GM23338 (cell line): ENCODE measurements at regions not wholly inside any gene's neighbourhood (a gene's known extent, or its start where the extent isn't known, plus 50 kb on each side); places are given as distances from the start of the nearest gene placed in this dataset.

Experiments
- ATAC-seq: fragments of 200-7000 bp; cut with Tn5 transposase; 3 replicates; pipeline ENCODE4 v1.9.1; 2020
- DNase-seq: peaks from one replicate; pipeline ENCODE4 v3.0.0-alpha.2; 2015; ENCODE audit warnings: low spot score
- H2AFZ ChIP-seq: fragments of 200-600 bp; sonication (generic); 2 replicates; pipeline ENCODE4 v1.8.0; 2016; ENCODE audit warnings: antibody characterized with exemption, mild to moderate bottlenecking, moderate library complexity
- H3F3A ChIP-seq: fragments of 200-600 bp; sonication (generic); replicated peaks from 2 replicates; pipeline ENCODE4 v1.8.0; 2017; ENCODE audit warnings: antibody characterized with exemption, mixed run types, low read depth
- H3K27ac ChIP-seq: fragments of 200-600 bp; sonication (generic); 2 replicates; pipeline ENCODE4 v1.6.1; 2016; ENCODE audit warnings: low read depth
- H3K27me3 ChIP-seq: fragments of 200-600 bp; sonication (generic); 2 replicates; pipeline ENCODE4 v1.8.0; 2016; ENCODE audit warnings: mild to moderate bottlenecking, mixed run types, moderate library complexity; ENCODE audit not compliant: insufficient read depth
- H3K36me3 ChIP-seq: fragments of 200-600 bp; sonication (generic); 2 replicates; pipeline ENCODE4 v1.8.0; 2016; ENCODE audit warnings: mild to moderate bottlenecking; ENCODE audit not compliant: insufficient read depth
- H3K4me1 ChIP-seq: fragments of 200-600 bp; sonication (generic); 2 replicates; pipeline ENCODE4 v1.8.0; 2016; ENCODE audit warnings: mild to moderate bottlenecking, moderate library complexity; ENCODE audit not compliant: insufficient read depth
- H3K4me2 ChIP-seq: fragments of 200-600 bp; sonication (generic); 2 replicates; pipeline ENCODE4 v1.7.1; 2017; ENCODE audit warnings: mixed run types
- H3K4me3 ChIP-seq: fragments of 200-600 bp; sonication (generic); 2 replicates; pipeline ENCODE4 v1.6.1; 2016; ENCODE audit warnings: mixed run types
- H3K79me2 ChIP-seq: fragments of 200-600 bp; sonication (generic); replicated peaks from 2 replicates; pipeline ENCODE4 v1.8.0; 2017; ENCODE audit warnings: mild to moderate bottlenecking; ENCODE audit not compliant: insufficient read depth
- H3K9me2 ChIP-seq: fragments of 200-600 bp; sonication (generic); 2 replicates; pipeline ENCODE4 v1.8.0; 2017; ENCODE audit not compliant: insufficient read depth
- H4K20me1 ChIP-seq: fragments of 200-600 bp; sonication (generic); replicated peaks from 2 replicates; pipeline ENCODE4 v1.8.0; 2017; ENCODE audit warnings: mild to moderate bottlenecking; ENCODE audit not compliant: insufficient read depth
- H3K27ac Mint-ChIP-seq: 2 replicates; pipeline ENCODE4 v1.8.0; 2020; ENCODE audit warnings: inconsistent platforms, mild to moderate bottlenecking, moderate library complexity, mixed read lengths
- H3K27me3 Mint-ChIP-seq: 3 replicates; pipeline ENCODE4 v1.8.0; 2022; ENCODE audit warnings: low read depth, mild to moderate bottlenecking, moderate library complexity, mixed read lengths, inconsistent platforms; ENCODE audit not compliant: insufficient read depth, poor library complexity
- H3K36me3 Mint-ChIP-seq: 3 replicates; pipeline ENCODE4 v1.8.0; 2021; ENCODE audit warnings: low read depth, mild to moderate bottlenecking, inconsistent platforms, moderate library complexity, mixed read lengths
- H3K4me1 Mint-ChIP-seq: 3 replicates; pipeline ENCODE4 v1.8.0; 2020; ENCODE audit warnings: mild to moderate bottlenecking, inconsistent platforms, mixed read lengths
- H3K4me3 Mint-ChIP-seq: 3 replicates; pipeline ENCODE4 v1.8.0; 2021; ENCODE audit warnings: moderate library complexity, mild to moderate bottlenecking, inconsistent platforms, mixed read lengths
- H3K9me3 Mint-ChIP-seq: 3 replicates; pipeline ENCODE4 v1.8.0; 2020; ENCODE audit warnings: moderate library complexity, mild to moderate bottlenecking, inconsistent platforms, mixed read lengths
- CREB1 ChIP-seq: fragments of 250-450 bp; sonication (Bioruptor Pico); IDR thresholded peaks from 2 replicates; pipeline ENCODE4 v1.5.0; 2020; ENCODE audit warnings: low read depth, mild to moderate bottlenecking, moderate library complexity
- EZH2 ChIP-seq: fragments of 200-600 bp; sonication (generic); IDR thresholded peaks from one replicate; pipeline ENCODE4 v1.8.0; 2017; ENCODE audit warnings: antibody characterized with exemption, mild to moderate bottlenecking, low read depth; ENCODE audit not compliant: unreplicated experiment
- EZH2phosphoT487 ChIP-seq: fragments of 200-600 bp; sonication (generic); IDR thresholded peaks from one replicate; pipeline ENCODE4 v1.8.1; 2018; ENCODE audit warnings: antibody characterized with exemption; ENCODE audit not compliant: unreplicated experiment
- JUNB ChIP-seq: IDR thresholded peaks from one replicate; pipeline ENCODE4 v1.6.1; 2016; ENCODE audit warnings: antibody characterized with exemption; ENCODE audit not compliant: unreplicated experiment
- NANOG ChIP-seq: IDR thresholded peaks from 2 replicates; pipeline ENCODE4 v1.6.1; 2016; ENCODE audit warnings: antibody characterized with exemption, borderline replicate concordance
- POLR2AphosphoS5 ChIP-seq: IDR thresholded peaks from 2 replicates; pipeline ENCODE4 v1.6.1; 2016; ENCODE audit warnings: antibody characterized with exemption, low read depth
- STAT1 ChIP-seq: IDR thresholded peaks from one replicate; pipeline ENCODE4 v1.6.1; 2016; ENCODE audit warnings: antibody characterized with exemption; ENCODE audit not compliant: unreplicated experiment
- ZNF114 ChIP-seq: fragments of 250-450 bp; sonication (Bioruptor Pico); IDR thresholded peaks from 2 replicates; pipeline ENCODE4 v1.5.0; 2020; ENCODE audit warnings: mild to moderate bottlenecking, moderate library complexity
- ZNF331 ChIP-seq: fragments of 250-450 bp; sonication (Bioruptor Pico); IDR thresholded peaks from 2 replicates; pipeline ENCODE4 v1.5.0; 2020; ENCODE audit warnings: low read depth, mild to moderate bottlenecking, moderate library complexity
- TF ChIP-seq, protein P1 (sequence below): IDR thresholded peaks from 2 replicates; pipeline ENCODE4 v1.6.1; 2016; ENCODE audit warnings: antibody characterized with exemption
- TF ChIP-seq, protein P2 (sequence below): IDR thresholded peaks from one replicate; pipeline ENCODE4 v1.6.1; 2018; ENCODE audit warnings: antibody characterized with exemption; ENCODE audit not compliant: unreplicated experiment
- TF ChIP-seq, protein P3 (sequence below), 2 experiments: fragments of 200-600 bp in 1 of 2; sonication (generic) in 1 of 2; conservative IDR thresholded peaks; 2 replicates each; pipeline versions ENCODE4 v1.5.1 to v1.6.1; 2016 to 2017; ENCODE audit warnings: antibody characterized with exemption in 2 of 2, low read depth in 2 of 2, mild to moderate bottlenecking in 2 of 2, moderate library complexity in 1 of 2
- TF ChIP-seq, protein P4 (sequence below): fragments of 250-450 bp; sonication (Bioruptor Pico); IDR thresholded peaks from 2 replicates; pipeline ENCODE4 v1.5.0; 2020; ENCODE audit warnings: mild to moderate bottlenecking, moderate library complexity

DNA sequence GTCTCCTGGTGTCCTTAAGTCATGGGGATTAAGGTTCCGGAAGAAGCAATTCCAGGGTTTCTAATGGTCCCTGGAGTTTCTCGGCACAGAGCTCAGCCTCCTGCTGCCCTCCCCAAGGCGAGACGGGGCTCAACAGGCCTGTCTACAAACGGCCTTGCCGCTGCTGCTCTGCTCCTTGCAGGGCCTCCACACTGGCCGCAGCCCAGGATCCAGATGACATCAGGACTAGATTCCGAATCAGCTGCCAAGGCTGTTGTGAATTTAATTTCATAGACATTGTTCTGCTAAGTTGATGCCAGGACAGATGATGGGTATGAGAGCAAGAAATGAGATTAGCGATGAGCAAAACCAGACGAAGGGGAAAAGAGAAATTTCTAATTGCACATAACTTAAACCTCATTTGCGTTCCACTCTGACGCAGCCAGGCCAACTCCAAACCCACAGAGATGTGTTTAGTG, 103.6 kb upstream of the BACE2 start:
- H3K36me3 ChIP-seq, result no peaks in the 10 kb centered on the region; the same call in 1 of the 2 replicates
- H3F3A ChIP-seq, result no peaks in the 10 kb centered on the region
- peaks cover 95% of the 10 kb centered on the region for H3K9me3 Mint-ChIP-seq
- H3K4me1 ChIP-seq, result no peaks in the 10 kb centered on the region
- H4K20me1 ChIP-seq, result no peaks in the 10 kb centered on the region
- no peak overlapping the region for H3K4me3 Mint-ChIP-seq
- no peak overlapping the region for H2AFZ ChIP-seq
- H3K27ac ChIP-seq, result no peak overlapping the region
- H3K27me3 Mint-ChIP-seq, result peaks cover 12% of the 10 kb centered on the region
- peaks cover 11% of the 10 kb centered on the region; the same call in 2 of the 3 replicates for H3K4me1 Mint-ChIP-seq
- no peak for TF ChIP-seq JUNB
- TF ChIP-seq STAT1, result no peak
- TF ChIP-seq NANOG, result no peak
- TF ChIP-seq ZNF114 (CRISPR knock-in tag), result no peak
- TF ChIP-seq EZH2phosphoT487, result no peak
- TF ChIP-seq POLR2AphosphoS5, result no peak
- no peak for TF ChIP-seq ZNF331 (CRISPR knock-in tag)
- TF ChIP-seq CREB1 (CRISPR knock-in tag), result no peak
- TF ChIP-seq, protein P1, sequence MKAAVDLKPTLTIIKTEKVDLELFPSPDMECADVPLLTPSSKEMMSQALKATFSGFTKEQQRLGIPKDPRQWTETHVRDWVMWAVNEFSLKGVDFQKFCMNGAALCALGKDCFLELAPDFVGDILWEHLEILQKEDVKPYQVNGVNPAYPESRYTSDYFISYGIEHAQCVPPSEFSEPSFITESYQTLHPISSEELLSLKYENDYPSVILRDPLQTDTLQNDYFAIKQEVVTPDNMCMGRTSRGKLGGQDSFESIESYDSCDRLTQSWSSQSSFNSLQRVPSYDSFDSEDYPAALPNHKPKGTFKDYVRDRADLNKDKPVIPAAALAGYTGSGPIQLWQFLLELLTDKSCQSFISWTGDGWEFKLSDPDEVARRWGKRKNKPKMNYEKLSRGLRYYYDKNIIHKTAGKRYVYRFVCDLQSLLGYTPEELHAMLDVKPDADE, result no peak
- TF ChIP-seq, protein P2, sequence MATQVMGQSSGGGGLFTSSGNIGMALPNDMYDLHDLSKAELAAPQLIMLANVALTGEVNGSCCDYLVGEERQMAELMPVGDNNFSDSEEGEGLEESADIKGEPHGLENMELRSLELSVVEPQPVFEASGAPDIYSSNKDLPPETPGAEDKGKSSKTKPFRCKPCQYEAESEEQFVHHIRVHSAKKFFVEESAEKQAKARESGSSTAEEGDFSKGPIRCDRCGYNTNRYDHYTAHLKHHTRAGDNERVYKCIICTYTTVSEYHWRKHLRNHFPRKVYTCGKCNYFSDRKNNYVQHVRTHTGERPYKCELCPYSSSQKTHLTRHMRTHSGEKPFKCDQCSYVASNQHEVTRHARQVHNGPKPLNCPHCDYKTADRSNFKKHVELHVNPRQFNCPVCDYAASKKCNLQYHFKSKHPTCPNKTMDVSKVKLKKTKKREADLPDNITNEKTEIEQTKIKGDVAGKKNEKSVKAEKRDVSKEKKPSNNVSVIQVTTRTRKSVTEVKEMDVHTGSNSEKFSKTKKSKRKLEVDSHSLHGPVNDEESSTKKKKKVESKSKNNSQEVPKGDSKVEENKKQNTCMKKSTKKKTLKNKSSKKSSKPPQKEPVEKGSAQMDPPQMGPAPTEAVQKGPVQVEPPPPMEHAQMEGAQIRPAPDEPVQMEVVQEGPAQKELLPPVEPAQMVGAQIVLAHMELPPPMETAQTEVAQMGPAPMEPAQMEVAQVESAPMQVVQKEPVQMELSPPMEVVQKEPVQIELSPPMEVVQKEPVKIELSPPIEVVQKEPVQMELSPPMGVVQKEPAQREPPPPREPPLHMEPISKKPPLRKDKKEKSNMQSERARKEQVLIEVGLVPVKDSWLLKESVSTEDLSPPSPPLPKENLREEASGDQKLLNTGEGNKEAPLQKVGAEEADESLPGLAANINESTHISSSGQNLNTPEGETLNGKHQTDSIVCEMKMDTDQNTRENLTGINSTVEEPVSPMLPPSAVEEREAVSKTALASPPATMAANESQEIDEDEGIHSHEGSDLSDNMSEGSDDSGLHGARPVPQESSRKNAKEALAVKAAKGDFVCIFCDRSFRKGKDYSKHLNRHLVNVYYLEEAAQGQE, result no peak
- TF ChIP-seq, protein P3, sequence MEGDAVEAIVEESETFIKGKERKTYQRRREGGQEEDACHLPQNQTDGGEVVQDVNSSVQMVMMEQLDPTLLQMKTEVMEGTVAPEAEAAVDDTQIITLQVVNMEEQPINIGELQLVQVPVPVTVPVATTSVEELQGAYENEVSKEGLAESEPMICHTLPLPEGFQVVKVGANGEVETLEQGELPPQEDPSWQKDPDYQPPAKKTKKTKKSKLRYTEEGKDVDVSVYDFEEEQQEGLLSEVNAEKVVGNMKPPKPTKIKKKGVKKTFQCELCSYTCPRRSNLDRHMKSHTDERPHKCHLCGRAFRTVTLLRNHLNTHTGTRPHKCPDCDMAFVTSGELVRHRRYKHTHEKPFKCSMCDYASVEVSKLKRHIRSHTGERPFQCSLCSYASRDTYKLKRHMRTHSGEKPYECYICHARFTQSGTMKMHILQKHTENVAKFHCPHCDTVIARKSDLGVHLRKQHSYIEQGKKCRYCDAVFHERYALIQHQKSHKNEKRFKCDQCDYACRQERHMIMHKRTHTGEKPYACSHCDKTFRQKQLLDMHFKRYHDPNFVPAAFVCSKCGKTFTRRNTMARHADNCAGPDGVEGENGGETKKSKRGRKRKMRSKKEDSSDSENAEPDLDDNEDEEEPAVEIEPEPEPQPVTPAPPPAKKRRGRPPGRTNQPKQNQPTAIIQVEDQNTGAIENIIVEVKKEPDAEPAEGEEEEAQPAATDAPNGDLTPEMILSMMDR (conservative IDR thresholded peaks at IDR 0.05; ENCODE audit: low read depth in 2 of 2), result no peak
- no peak for TF ChIP-seq EZH2
- TF ChIP-seq, protein P4, sequence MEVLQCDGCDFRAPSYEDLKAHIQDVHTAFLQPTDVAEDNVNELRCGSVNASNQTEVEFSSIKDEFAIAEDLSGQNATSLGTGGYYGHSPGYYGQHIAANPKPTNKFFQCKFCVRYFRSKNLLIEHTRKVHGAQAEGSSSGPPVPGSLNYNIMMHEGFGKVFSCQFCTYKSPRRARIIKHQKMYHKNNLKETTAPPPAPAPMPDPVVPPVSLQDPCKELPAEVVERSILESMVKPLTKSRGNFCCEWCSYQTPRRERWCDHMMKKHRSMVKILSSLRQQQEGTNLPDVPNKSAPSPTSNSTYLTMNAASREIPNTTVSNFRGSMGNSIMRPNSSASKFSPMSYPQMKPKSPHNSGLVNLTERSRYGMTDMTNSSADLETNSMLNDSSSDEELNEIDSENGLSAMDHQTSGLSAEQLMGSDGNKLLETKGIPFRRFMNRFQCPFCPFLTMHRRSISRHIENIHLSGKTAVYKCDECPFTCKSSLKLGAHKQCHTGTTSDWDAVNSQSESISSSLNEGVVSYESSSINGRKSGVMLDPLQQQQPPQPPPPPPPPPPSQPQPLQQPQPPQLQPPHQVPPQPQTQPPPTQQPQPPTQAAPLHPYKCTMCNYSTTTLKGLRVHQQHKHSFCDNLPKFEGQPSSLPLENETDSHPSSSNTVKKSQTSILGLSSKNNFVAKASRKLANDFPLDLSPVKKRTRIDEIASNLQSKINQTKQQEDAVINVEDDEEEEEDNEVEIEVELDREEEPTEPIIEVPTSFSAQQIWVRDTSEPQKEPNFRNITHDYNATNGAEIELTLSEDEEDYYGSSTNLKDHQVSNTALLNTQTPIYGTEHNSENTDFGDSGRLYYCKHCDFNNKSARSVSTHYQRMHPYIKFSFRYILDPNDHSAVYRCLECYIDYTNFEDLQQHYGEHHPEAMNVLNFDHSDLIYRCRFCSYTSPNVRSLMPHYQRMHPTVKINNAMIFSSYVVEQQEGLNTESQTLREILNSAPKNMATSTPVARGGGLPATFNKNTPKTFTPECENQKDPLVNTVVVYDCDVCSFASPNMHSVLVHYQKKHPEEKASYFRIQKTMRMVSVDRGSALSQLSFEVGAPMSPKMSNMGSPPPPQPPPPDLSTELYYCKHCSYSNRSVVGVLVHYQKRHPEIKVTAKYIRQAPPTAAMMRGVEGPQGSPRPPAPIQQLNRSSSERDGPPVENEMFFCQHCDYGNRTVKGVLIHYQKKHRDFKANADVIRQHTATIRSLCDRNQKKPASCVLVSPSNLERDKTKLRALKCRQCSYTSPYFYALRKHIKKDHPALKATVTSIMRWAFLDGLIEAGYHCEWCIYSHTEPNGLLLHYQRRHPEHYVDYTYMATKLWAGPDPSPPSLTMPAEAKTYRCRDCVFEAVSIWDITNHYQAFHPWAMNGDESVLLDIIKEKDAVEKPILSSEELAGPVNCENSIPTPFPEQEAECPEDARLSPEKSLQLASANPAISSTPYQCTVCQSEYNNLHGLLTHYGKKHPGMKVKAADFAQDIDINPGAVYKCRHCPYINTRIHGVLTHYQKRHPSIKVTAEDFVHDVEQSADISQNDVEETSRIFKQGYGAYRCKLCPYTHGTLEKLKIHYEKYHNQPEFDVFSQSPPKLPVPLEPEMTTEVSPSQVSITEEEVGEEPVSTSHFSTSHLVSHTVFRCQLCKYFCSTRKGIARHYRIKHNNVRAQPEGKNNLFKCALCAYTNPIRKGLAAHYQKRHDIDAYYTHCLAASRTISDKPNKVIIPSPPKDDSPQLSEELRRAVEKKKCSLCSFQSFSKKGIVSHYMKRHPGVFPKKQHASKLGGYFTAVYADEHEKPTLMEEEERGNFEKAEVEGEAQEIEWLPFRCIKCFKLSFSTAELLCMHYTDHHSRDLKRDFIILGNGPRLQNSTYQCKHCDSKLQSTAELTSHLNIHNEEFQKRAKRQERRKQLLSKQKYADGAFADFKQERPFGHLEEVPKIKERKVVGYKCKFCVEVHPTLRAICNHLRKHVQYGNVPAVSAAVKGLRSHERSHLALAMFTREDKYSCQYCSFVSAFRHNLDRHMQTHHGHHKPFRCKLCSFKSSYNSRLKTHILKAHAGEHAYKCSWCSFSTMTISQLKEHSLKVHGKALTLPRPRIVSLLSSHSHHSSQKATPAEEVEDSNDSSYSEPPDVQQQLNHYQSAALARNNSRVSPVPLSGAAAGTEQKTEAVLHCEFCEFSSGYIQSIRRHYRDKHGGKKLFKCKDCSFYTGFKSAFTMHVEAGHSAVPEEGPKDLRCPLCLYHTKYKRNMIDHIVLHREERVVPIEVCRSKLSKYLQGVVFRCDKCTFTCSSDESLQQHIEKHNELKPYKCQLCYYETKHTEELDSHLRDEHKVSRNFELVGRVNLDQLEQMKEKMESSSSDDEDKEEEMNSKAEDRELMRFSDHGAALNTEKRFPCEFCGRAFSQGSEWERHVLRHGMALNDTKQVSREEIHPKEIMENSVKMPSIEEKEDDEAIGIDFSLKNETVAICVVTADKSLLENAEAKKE (CRISPR knock-in tag), result no peak
- H3K9me2 ChIP-seq, result no peaks in the 10 kb centered on the region
- H3K36me3 Mint-ChIP-seq, result peaks cover 29% of the 10 kb centered on the region
- no peak for ATAC-seq
- H3K27ac Mint-ChIP-seq, result no peak overlapping the region
- H3K4me3 ChIP-seq, result no peak overlapping the region
- no peaks in the 10 kb centered on the region for H3K79me2 ChIP-seq
- no peak overlapping the region for H3K4me2 ChIP-seq
- DNase-seq, result no peak
- no peaks in the 10 kb centered on the region for H3K27me3 ChIP-seq
